NCI-H345 (cell line): ENCODE measurements at regions not wholly inside any gene's neighbourhood (a gene's known extent, or its start where the extent isn't known, plus 50 kb on each side); places are given as distances from the start of the nearest gene placed in this dataset.

Source experiments
- DNase-seq: peaks from one replicate; lab custom pipeline; 2025; lab: John Stamatoyannopoulos, UW

DNA sequence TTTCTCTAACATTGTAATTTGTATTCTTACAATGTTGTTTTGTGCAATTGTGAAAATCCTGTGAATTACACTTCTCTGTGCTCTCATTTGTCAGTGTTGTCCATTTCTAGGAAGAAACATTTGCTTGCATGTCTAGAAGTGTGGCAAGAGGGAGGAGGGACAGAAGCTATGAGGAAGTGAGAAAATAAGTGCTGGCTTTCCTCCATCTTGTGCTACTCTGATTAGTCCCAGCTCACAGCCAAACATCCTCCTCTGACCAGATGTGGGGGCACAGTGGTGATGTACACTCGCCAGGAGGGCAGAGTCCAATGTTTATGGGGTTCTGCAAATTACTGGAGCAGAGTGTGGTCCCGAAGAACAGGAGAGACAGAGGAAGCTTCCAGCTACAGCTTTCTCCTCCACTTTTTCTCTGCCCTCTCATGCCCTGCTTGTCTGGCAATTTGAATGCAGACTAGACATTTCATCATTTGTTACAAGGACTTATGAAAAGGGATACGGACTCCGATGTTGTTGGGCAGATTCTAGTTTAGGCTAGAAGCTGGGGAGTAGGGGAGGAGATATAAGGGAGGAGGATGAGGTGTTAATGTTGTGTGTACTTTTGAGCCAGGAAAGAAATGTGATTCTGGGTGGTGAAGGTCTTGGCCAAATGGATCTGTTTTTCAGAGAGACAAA lies 131.0 kb upstream of the C1GALT1 start:
- DNase-seq = no peak

- DNase-seq = no peak
Observed at GRCh38 chr7:7054252-7054830, 128.0 kb upstream of the C1GALT1 start.

DNA sequence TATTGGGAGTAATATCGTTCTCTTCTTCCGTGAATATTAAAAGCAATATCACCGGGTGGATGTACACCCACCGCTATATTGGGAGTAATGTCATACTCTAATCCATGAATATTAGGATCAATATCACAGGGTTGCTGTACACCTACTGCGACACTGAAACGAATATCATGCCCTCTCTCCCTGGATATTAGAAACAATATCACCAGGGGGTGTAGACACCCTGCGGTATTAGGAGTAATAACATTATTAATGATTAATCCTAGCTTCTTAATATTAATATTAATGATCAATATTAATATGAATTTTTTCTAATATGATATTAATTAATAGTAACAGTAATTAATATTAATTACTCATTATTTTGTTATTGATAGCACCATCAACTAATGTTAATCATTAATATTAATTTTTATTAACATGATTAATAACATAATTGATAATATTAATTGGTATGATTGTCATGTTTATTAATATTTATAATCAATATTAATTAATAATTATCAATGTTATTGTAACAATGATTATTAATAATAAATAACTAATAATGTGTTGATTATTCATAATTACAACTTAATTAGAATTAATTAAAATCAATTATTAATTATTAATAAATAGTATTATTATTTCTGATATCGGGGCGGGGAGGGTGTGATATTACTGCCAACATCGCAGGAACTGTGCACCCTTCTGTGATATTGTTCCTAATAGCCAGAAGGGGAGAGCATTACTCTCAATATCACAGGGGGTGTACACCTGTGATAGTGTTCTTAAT lies 121.3 kb upstream of the C1GALT1 start:
- DNase-seq = no peak

- no peak for DNase-seq
Observed at GRCh38 chr7:7077945-7078344, 104.4 kb upstream of the C1GALT1 start.

DNA sequence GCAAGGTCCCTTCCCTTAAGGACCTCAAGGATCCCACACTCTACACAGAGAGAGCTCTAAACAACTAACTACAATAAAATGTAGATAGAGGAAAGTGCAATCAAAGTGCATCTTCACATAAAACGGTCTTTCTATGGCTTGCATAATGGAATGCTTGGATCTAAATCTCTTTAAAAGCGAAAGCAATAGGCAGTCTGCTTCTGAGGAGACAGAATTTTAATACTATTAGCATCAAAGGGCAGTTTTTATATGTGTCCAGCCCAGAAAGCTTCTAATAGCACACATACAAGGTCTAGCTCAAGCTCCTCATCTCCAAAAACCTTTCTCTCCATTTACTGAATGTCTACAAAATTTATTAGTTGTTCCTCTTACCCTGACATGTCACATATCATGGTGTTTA lies 101.5 kb upstream of the C1GALT1 start:
- no peak for DNase-seq

- DNase-seq = no peak
Observed at GRCh38 chr7:7090460-7090859, 91.9 kb upstream of the C1GALT1 start.

DNA sequence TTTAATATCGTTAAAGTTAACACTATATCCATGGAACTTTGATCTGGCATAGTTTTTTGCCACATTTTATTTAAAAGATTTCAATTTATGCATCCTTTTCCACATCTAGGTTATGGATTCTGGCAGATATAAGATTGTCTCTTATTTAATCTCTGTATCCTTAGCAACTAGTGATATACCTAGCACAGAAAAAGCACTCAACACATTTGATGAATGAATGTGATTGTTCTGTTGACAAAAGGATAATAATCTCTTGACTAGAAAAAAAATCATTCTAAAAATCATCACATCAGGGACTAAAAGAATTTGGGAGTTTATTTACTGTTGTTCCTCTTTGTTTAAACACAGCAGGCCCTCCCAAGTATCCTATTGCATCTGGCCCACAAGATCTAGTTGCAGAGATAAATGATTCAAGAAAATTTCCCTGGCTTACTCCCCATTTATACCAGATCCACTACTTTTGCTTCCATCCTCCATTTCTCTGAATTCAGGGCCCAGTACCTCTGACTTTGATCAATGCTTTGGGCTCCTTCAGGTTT lies 84.0 kb upstream of the C1GALT1 start:
- DNase-seq = no peak

- peak; percentile 13 for DNase-seq
Observed at GRCh38 chr7:7099584-7100014, 82.7 kb upstream of the C1GALT1 start.

DNA sequence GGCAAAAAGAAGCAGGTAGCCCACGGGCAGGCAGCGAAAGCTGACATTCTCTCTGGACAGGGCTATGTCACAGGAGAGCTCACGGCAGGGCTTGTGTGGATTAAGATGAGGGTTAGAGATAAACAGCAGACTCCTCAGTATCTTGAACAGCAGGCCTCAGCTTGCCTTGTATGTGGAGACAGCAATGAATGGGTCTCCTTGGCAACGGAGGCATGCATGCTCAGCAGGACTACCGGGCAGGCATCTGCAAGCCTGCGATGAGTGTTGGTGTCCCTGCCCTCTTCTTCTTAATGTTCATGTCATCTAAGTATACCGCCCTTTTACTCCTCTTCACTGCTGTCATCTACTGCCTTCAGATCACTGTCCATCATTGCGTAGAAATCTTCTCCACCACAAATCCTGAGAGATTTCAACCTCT lies 81.9 kb upstream of the C1GALT1 start:
- peak; percentile 22 for DNase-seq

GRCh38 chr7:7102906-7103305 lies 79.4 kb upstream of the C1GALT1 start:
- DNase-seq = no peak

DNA sequence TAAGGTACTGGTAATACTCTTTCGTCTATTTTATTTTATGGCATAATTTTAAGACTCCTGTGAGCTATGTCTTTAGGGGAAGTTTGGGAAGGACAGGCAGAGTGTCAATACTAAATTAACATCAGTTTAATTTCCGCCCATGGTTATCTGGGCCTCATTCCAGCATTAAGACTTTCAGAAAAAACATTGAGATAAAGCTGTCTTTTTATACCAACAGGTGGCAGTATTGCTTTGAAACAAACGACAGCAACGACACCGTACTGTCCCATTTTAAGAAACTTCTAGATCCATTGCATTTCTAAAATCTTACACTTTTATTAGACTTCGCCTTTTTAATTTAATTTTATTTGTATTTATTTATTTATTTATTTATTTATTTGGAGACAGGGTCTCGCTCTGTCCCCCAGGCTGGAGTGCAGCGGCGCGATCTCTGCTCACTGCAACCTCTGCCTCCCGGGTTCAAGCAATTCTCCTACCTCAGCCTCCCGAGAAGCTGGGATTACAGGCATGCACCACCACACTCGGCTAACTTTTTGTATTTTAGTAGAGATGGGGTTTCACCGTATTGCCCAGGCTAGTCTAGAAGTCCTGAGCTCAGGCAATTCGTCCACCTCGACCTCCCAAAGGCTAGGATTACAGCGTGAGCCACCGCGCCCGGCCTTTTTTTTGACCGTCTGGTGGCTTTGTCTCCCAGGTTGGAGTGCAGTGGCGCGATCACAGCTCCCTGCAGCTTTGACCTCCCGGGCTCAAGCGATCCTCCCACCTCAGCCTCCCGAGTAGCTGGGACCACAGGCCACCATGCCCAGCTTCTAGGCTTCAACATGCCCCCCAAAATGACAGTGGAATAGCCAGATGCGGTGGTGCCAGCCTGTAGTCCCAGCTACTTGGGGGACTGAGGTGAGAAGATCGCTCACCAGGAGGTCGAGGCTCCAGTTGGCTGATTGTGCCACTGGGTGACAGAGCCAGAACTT lies 78.7 kb upstream of the C1GALT1 start:
- peak; percentile 59 for DNase-seq

DNA sequence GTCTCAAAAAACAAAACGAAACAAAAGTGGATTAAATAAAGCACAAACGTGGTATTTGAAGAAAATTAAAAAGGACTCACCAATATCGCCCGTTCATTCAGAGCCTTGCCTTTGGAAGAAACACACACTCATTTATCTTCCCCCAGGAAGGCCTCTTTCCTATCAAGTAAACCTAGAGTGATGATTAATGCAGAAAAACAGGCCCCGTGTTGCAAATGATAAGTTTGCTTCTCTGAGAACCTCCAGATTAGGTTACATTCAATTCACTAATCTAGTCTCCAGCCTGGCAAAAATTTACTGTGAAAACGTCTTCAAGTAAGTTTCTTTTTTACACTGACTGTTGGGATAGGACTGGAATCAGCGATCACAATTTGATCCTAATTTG lies 78.0 kb upstream of the C1GALT1 start:
- no peak for DNase-seq

- DNase-seq = no peak
Observed at GRCh38 chr7:7104971-7105370, 77.4 kb upstream of the C1GALT1 start.

- DNase-seq = no peak
Observed at GRCh38 chr7:7105800-7106582, 76.4 kb upstream of the C1GALT1 start.

GRCh38 chr7:7108931-7109330 lies 73.4 kb upstream of the C1GALT1 start:
- DNase-seq = no peak

GRCh38 chr7:7109934-7110333 lies 72.4 kb upstream of the C1GALT1 start:
- DNase-seq = peak; percentile 24

DNA sequence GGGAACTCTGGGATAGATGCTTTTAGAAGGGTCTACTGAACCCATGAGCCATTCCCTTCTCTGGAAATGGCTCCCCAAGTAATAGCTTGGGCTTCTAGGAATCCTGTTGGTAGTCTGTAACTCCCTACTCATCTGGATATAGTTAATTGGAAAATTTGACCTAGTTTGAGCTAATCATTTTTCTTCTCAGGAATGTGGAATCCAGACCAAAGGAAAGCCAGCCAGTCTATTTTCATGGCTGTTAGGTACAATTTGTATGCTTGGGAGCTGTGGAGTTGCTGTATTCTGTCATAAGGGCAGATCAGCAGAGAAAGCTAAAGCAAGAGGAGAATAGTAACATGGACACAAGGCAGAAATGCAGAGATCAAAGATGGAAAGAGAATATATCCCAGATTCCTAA lies 71.6 kb upstream of the C1GALT1 start:
- DNase-seq = no peak

GRCh38 chr7:7112868-7113267 lies 69.5 kb upstream of the C1GALT1 start:
- DNase-seq = no peak

GRCh38 chr7:7114575-7115291 lies 67.6 kb upstream of the C1GALT1 start:
- DNase-seq = peak; percentile 60

DNA sequence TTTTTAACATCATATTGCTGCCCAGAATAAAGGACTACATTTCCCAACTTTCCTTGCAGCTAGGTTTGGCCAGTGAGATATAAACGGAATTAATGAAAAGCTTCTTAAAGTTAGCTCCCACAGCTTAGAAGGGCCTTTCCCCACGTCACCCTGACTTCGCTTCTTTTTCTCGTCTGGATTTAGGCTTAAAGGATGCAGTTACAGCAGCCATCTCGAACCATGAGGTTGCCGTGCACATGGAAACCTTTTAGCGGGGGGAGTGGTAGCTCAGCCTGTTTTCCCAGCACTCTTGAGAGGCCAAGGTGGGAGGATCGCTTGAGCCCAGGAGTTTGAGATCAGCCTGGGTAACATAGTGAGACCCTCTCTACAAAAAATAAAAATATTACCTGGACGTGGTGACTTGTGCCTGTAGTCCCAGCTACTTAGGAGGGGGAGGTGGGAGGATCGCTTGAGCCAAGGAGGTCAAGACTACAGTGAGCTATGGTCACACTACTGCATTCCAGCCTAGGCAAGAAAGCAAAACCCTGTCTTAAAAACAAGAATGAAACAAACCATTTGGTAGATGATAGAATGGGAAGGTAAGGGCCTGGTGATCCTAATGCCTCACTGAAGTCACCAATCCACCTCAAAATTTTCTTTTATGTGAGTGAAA lies 64.3 kb upstream of the C1GALT1 start:
- DNase-seq = no peak
